Activated naive CD4-positive, alpha-beta T cell treated with anti-CD3 and anti-CD28 coated beads, Interleukin-2, amount 50 U/mL, for 24 hours (primary cell): ENCODE measurements at regions not wholly inside any gene's neighbourhood (a gene's known extent, or its start where the extent isn't known, plus 50 kb on each side); places are given as distances from the start of the nearest gene placed in this dataset.

Source experiments
- H3K27ac Mint-ChIP-seq: one replicate; pipeline ENCODE4 v1.8.0; 2021; ENCODE audit warnings: mild to moderate bottlenecking, mixed read lengths
- H3K27me3 Mint-ChIP-seq: one replicate; pipeline ENCODE4 v1.8.0; 2021; ENCODE audit warnings: mixed read lengths
- H3K36me3 Mint-ChIP-seq: one replicate; pipeline ENCODE4 v1.8.0; 2021; ENCODE audit warnings: mixed read lengths
- H3K4me1 Mint-ChIP-seq: one replicate; pipeline ENCODE4 v1.8.0; 2021; ENCODE audit warnings: mixed read lengths
- H3K4me3 Mint-ChIP-seq: one replicate; pipeline ENCODE4 v1.8.0; 2021; ENCODE audit warnings: mild to moderate bottlenecking, mixed read lengths
- H3K9me3 Mint-ChIP-seq: one replicate; pipeline ENCODE4 v1.8.0; 2021; ENCODE audit warnings: mixed read lengths

GRCh38 chr13:85266331-85266730, 532.9 kb downstream of the SLITRK6 start:
- Mint-ChIP-seq H3K4me3 (no peak overlapping the region), H3K36me3 (no peaks in the 10 kb centered on the region), H3K9me3 (peaks cover 5% of the 10 kb centered on the region), H3K27me3 (no peaks in the 10 kb centered on the region), H3K27ac (no peak overlapping the region), H3K4me1 (no peaks in the 10 kb centered on the region)

GRCh38 chr13:85265296-85265695, 533.9 kb downstream of the SLITRK6 start:
- Mint-ChIP-seq H3K27ac (no peak overlapping the region), H3K27me3 (no peaks in the 10 kb centered on the region), H3K4me3 (no peak overlapping the region), H3K9me3 (peaks cover 4% of the 10 kb centered on the region), H3K36me3 (no peaks in the 10 kb centered on the region), H3K4me1 (no peaks in the 10 kb centered on the region)

- Mint-ChIP-seq H3K4me1 (no peaks in the 10 kb centered on the region), H3K27me3 (no peaks in the 10 kb centered on the region), H3K36me3 (no peaks in the 10 kb centered on the region), H3K27ac (no peak overlapping the region), H3K4me3 (no peak overlapping the region), H3K9me3 (peaks cover 8% of the 10 kb centered on the region)
Measured at GRCh38 chr13:85262499-85262898, 536.7 kb downstream of the SLITRK6 start.

GRCh38 chr13:85261757-85262346, 537.4 kb downstream of the SLITRK6 start:
- Mint-ChIP-seq H3K36me3 (no peaks in the 10 kb centered on the region), H3K4me3 (no peak overlapping the region), H3K9me3 (peaks cover 8% of the 10 kb centered on the region), H3K4me1 (no peaks in the 10 kb centered on the region), H3K27me3 (no peaks in the 10 kb centered on the region), H3K27ac (no peak overlapping the region)

GRCh38 chr13:85260896-85261295, 538.3 kb downstream of the SLITRK6 start:
- no peak overlapping the region for H3K4me3 Mint-ChIP-seq
- no peaks in the 10 kb centered on the region for H3K36me3 Mint-ChIP-seq
- no peaks in the 10 kb centered on the region for H3K27me3 Mint-ChIP-seq
- H3K4me1 Mint-ChIP-seq, result no peaks in the 10 kb centered on the region
- peaks cover 8% of the 10 kb centered on the region for H3K9me3 Mint-ChIP-seq
- H3K27ac Mint-ChIP-seq, result no peak overlapping the region

GRCh38 chr13:85255978-85256377, 543.2 kb downstream of the SLITRK6 start:
- Mint-ChIP-seq H3K4me1 (no peaks in the 10 kb centered on the region), H3K36me3 (no peaks in the 10 kb centered on the region), H3K9me3 (peaks cover 4% of the 10 kb centered on the region), H3K27me3 (no peaks in the 10 kb centered on the region), H3K27ac (no peak overlapping the region), H3K4me3 (no peak overlapping the region)

- no peaks in the 10 kb centered on the region for H3K27me3 Mint-ChIP-seq
- no peaks in the 10 kb centered on the region for H3K4me1 Mint-ChIP-seq
- no peaks in the 10 kb centered on the region for H3K36me3 Mint-ChIP-seq
- H3K9me3 Mint-ChIP-seq, result peaks cover 4% of the 10 kb centered on the region
- H3K27ac Mint-ChIP-seq, result no peak overlapping the region
- no peak overlapping the region for H3K4me3 Mint-ChIP-seq
Measured at GRCh38 chr13:85254641-85255040, 544.6 kb downstream of the SLITRK6 start.

GRCh38 chr13:85249151-85249550, 550.1 kb downstream of the SLITRK6 start:
- H3K9me3 Mint-ChIP-seq, result peaks cover 11% of the 10 kb centered on the region
- H3K27ac Mint-ChIP-seq, result no peak overlapping the region
- H3K4me3 Mint-ChIP-seq, result no peak overlapping the region
- no peaks in the 10 kb centered on the region for H3K36me3 Mint-ChIP-seq
- H3K27me3 Mint-ChIP-seq, result no peaks in the 10 kb centered on the region
- no peaks in the 10 kb centered on the region for H3K4me1 Mint-ChIP-seq

GRCh38 chr13:85247780-85248179, 551.4 kb downstream of the SLITRK6 start:
- no peak overlapping the region for H3K27ac Mint-ChIP-seq
- peaks cover 15% of the 10 kb centered on the region for H3K9me3 Mint-ChIP-seq
- H3K27me3 Mint-ChIP-seq, result no peaks in the 10 kb centered on the region
- H3K4me1 Mint-ChIP-seq, result no peaks in the 10 kb centered on the region
- H3K36me3 Mint-ChIP-seq, result no peaks in the 10 kb centered on the region
- no peak overlapping the region for H3K4me3 Mint-ChIP-seq

- H3K36me3 Mint-ChIP-seq, result no peaks in the 10 kb centered on the region
Measured at GRCh38 chr13:85243831-85244230, 555.4 kb downstream of the SLITRK6 start.

GRCh38 chr13:85241060-85241459, 558.2 kb downstream of the SLITRK6 start:
- H3K36me3 Mint-ChIP-seq, result no peaks in the 10 kb centered on the region
- H3K9me3 Mint-ChIP-seq, result peaks cover 15% of the 10 kb centered on the region
- no peaks in the 10 kb centered on the region for H3K27me3 Mint-ChIP-seq

More at GRCh38 chr13:85243831-85244230, 555.4 kb downstream of the SLITRK6 start:
- Mint-ChIP-seq H3K27me3 (no peaks in the 10 kb centered on the region), H3K9me3 (peaks cover 15% of the 10 kb centered on the region), H3K27ac (no peak overlapping the region), H3K4me3 (no peak overlapping the region), H3K4me1 (no peaks in the 10 kb centered on the region)

GRCh38 chr13:85236413-85236812, 562.8 kb downstream of the SLITRK6 start:
- no peak overlapping the region for H3K4me3 Mint-ChIP-seq
- H3K27me3 Mint-ChIP-seq, result no peaks in the 10 kb centered on the region
- H3K27ac Mint-ChIP-seq, result no peak overlapping the region
- H3K36me3 Mint-ChIP-seq, result no peaks in the 10 kb centered on the region
- peaks cover 4% of the 10 kb centered on the region for H3K9me3 Mint-ChIP-seq
- H3K4me1 Mint-ChIP-seq, result no peaks in the 10 kb centered on the region

More at GRCh38 chr13:85241060-85241459, 558.2 kb downstream of the SLITRK6 start:
- H3K4me1 Mint-ChIP-seq, result no peaks in the 10 kb centered on the region
- no peak overlapping the region for H3K27ac Mint-ChIP-seq
- H3K4me3 Mint-ChIP-seq, result no peak overlapping the region

GRCh38 chr13:85230691-85231093, 568.5 kb downstream of the SLITRK6 start:
- no peaks in the 10 kb centered on the region for H3K36me3 Mint-ChIP-seq
- H3K27me3 Mint-ChIP-seq, result no peaks in the 10 kb centered on the region
- H3K27ac Mint-ChIP-seq, result no peak overlapping the region
- no peak overlapping the region for H3K4me3 Mint-ChIP-seq
- no peaks in the 10 kb centered on the region for H3K4me1 Mint-ChIP-seq
- H3K9me3 Mint-ChIP-seq, result peaks cover 9% of the 10 kb centered on the region

GRCh38 chr13:85228692-85229091, 570.5 kb downstream of the SLITRK6 start:
- Mint-ChIP-seq H3K27ac (no peak overlapping the region), H3K4me1 (no peaks in the 10 kb centered on the region)

GRCh38 chr13:85223883-85224656, 575.1 kb downstream of the SLITRK6 start:
- Mint-ChIP-seq H3K9me3 (peaks cover 12% of the 10 kb centered on the region), H3K36me3 (no peaks in the 10 kb centered on the region), H3K4me1 (no peaks in the 10 kb centered on the region), H3K27ac (no peak overlapping the region), H3K4me3 (no peak overlapping the region), H3K27me3 (no peaks in the 10 kb centered on the region)

More at GRCh38 chr13:85228692-85229091, 570.5 kb downstream of the SLITRK6 start:
- Mint-ChIP-seq H3K27me3 (no peaks in the 10 kb centered on the region), H3K9me3 (peaks cover 5% of the 10 kb centered on the region), H3K4me3 (no peak overlapping the region), H3K36me3 (no peaks in the 10 kb centered on the region)

- Mint-ChIP-seq H3K4me3 (no peak overlapping the region), H3K27ac (no peak overlapping the region), H3K36me3 (no peaks in the 10 kb centered on the region), H3K27me3 (no peaks in the 10 kb centered on the region), H3K4me1 (no peaks in the 10 kb centered on the region), H3K9me3 (peaks cover 7% of the 10 kb centered on the region)
Measured at GRCh38 chr13:85216576-85216975, 582.6 kb downstream of the SLITRK6 start.
